ENCODE measurements at regions not wholly inside any gene's neighbourhood (a gene's known extent, or its start where the extent isn't known, plus 50 kb on each side); places are given as distances from the start of the nearest gene placed in this dataset.

DNA sequence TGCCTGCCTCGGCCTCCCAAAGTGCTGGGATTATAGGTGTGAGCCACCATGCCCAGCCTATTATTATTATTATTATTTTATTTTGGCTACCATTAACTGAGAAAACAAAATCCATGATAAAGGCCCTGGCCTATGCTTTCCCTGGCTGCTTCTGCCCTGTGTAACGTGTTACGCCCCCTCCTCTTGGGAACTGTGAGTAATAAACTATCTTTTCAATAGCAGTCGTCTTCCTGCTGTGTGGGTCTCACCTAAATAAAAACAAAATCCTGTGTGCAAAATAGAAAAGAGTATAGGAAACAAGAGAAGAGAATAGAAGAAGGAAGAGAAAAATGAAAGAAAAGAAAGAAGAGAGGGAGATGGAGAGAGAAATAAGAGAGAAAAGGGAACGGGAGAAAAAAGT, 237.0 kb downstream of the MIAT start:
- no peak for DNase-seq

DNA sequence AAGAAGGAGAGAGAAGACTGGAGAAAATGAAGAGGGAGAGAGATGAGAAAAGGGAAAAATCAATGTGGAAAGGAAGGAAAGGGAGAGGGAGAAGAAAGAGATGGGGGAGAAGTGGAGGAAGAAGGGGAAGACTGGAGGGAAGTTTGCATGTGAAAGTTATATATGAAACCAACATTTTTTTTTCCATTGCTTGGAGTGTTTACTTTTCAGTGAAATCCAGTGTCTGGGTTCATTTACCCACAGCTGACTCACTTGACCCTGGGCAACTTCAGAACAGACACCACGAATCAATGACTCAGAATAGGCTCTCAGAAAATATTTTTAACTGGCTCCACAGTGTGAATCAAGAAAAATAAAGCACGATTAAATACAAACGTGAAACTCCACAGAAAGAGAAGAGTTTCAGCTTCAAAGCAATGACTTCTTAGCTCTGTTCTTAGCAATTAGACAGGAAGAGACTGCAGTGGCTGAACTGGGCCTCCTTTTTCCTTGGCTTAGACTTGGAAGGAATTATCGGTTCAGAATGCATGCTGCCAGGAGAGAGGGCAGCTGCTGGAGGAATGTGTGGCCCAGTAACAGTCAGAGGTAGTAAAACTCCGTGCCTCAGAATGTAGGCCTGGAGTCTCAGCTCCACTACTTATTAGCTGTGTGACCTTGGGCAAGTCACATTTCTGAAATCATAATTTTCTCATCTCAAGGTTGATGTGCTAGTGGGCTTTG, 237.5 kb downstream of the MIAT start:
- DNase-seq, result no peak

DNA sequence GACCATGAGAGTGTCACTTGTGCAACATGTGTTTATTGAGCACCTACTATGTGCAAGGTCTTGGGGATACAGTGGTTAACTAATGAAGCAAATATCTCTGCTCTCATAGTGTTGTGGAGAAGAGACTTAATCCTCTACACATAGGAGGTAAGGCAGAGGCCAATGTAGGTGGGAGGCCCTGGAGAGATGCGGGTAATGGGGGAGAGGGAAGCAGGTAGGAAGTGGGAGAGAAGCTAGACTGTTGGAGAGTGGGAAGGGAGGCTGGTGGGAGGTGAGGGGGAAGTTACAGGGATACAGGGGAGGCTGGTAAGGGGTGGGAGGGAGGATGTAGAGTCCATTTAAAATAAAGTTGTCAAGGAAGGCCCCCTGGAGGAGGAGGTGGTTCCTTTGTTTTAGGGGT, 240.0 kb downstream of the MIAT start:
- no peak for DNase-seq

DNA sequence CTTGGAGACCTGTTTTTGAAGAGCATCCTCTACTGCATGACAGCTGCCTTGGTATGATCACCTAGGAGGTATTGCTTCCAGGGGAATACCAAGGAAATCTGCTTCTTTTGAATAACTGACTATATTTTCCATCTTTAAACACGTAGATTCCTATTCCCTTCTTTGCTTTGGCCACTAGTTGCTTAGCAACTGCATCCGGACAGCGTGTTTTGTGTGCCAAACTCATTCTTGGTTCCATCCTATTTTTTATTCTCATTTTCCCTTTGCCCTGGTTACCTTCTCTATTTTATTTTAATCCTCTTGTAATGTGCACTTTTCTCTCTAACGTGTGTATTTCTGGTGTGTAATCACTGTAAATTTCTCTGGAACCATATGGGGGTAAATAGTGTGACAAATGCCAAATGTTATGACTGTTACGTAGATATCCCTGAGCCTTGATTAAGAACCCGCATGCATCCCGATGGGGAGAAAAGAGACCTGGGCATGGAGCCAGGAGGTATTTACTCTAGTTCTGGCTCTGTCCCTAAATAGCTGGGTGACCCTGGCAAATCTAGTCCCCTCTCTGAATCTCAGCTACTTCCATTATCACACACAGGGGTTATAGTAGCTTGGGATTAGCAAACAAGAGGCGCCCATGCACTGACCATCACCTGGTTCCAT, 241.7 kb downstream of the MIAT start:
- no peak for DNase-seq

DNA sequence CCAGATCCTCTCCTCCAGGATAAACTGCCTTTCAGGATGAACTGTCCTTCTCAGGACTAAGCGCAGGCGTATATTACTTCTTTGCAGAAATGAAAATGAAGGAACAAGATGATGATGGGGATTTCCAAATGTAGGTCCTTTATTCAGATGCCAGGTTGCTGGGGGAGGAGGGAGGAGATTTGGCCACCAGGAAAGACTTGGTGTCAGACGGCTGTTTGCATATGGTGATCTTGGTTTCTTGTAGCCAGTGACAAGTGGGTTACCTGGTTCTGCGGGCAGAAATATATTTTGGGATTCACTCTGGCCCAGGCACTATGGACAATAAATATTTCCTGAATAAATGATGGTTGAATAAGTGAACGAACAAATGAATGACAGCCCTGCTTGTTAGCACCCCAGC, 243.4 kb downstream of the MIAT start:
- DNase-seq, result no peak

DNA sequence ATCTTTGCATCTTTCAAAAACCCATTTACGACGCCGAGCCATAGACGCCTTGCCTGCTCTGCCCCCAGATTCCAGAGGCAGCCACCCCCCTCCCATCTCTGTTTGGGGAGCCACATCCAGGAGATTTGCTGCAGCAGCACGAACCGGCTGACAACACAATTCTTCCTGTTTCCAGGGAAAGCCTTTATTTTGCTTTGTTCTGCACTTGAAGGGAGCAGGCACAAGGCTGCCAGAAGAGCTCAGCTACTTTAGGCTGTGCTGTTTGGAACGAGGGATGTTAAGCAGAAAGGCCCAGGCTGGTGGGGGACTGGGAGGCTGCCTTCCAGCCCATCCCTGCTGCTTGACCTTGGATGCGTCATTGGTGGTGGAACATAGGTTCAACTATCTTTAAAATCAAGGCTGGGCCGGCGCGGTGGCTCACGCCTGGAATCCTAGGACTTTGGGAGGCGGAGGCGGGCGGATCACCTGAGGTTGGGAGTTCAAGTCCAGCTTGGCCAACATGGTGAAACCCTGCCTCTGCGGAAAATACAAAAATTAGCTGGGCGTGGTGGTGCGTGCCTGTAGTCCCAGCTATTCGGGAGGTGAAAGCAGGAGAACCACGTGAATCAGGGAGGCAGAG, 243.9 kb downstream of the MIAT start:
- no peak for DNase-seq

DNA sequence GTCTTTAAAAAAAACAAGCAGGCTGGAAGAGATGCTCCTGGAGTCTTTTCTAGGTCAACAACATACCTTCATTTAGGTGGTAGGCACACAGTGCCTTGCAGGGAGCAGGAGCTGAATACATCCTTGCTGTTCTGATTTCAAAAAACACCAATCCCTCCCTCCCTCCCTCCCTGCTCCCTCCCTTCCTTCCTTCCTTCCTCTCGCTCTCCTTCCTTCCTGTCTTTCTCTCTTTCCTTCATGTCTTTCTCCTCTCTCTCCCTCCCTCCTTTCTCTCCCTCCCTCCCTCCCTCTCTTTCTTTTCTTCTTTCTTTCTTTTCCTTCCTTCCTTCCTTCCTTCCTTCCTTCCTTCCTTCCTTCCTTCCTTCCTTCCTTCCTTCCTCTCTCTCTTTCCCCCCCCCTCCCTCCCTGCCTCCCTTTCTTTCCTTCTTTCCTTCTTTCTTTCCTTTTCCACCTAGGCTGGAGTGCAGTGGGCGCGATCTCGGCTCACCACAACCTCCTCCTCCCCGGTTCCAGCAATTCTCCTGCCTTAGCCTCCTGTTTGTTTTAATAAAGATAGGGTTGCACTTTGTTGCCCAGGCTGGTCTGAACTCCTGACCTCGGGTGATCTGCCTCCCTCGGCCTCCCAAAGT, 245.1 kb downstream of the MIAT start:
- DNase-seq, result no peak

DNA sequence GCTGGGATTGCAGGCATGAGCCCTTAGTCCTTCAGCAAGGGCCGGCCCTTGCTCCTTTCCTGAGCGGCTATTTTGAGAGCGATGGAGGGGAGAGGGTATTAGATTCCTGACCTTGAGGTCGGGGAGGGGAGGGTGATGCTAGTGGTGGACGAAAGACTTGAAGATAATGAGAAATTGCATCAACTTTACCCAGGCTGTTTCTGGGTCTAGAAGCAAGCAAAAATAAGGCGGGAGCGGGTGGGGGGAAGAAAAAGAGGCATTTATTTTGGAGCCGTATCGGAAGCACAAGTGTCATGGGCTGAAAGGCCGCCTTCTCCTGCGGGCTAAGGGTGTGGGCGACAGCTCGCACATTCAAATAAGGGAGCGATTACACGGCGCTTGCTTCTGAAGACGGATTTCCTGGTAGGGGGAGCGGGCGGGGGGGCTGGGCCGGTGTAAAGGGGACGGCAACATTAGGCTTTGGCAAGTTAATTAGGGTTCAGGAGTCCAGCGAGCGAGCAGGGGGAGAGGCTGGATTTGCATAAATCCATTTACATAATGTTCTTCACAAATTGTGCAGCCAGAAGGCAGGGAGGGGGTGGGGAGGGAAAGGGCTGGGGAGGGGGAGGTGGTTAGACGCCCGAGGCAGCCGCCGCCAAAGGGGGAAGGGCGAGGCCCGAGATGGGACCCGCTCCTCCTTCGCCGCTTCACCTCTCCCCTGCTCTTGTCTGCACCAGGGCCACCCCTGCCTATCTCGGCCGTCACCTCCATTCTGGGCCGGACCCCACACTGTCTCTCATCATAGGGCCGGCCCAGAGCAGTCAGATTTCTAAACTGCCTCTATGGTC, 245.9 kb downstream of the MIAT start:
- peak; percentile 0 for DNase-seq

DNA sequence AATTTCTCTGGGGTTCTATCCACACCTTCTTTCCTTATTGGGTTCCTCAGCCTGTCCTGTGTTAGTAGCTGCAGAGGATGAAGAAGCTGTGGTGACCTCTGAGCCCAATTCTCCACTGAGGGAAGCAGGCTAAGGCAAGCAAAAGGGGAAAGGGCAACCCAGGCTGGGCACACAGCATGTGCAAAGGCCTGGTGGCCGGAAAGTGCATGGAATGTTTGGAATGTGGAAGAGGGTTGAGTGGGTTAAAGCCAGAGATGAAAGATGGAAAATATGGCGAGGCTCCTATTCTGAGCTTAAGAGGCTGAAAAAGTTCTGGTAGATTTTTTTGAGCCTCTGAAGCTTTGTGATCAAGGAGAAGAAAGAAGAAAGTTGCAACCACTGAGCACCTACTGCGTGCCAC, 247.1 kb downstream of the MIAT start:
- no peak for DNase-seq

DNA sequence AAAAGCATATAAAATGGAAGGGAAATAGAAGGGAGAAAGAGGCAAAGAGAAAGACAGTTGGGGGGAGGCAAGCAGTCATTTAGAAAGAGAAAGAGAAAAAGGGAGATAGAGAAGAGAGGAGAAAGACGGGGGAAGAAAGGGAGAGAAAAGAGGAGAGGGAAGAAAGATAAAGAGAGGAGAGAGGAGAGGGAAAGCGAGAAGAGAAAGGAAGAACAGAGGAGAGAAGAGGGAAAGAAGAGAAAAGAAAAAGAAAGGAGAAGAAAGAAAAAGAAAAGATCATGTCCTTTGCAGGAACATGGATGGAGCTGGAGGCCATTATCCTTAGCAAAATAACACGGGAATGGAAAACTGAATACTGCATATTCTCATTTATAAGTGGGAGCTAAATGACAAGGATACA, 247.7 kb downstream of the MIAT start:
- no peak for DNase-seq

DNA sequence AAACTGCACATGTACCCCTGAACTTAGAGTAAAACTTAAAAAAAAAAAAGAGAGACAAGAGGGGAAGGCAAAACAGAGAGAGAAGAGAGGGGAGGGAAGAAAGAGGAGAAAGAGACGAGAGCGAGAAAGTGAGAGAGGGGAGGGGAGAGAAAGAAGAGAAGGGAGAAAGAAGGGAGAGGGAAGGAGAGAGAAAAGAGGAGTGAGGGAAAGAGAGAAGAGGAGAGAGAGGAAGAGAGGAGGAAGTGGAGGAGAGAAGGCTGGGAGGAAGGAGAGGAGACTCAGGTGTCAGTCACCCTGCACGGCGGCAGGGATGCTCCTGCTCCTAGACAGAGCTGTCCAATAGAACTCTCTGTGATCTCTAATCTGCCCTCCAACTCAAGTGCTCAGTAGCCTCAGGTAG, 248.3 kb downstream of the MIAT start:
- no peak for DNase-seq

DNA sequence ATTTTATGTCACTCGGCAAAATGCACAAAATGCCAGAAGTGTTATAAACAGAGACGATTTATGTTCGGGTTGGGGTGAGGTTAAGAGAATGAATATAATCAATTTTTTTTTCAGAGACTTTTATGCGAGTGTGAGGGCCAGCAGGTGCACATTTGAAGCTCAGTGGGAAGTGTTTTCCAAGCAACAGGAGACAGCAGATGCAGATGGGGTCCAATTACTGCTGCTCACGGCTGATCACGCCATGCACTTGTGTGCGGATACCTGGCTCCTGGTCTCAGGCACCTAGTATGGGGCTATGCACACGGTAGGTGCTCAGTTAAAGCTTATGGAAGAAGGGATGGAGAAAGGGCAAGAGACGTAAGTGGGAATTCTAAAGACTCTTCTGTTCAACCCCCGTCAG, 249.1 kb downstream of the MIAT start:
- no peak for DNase-seq

DNA sequence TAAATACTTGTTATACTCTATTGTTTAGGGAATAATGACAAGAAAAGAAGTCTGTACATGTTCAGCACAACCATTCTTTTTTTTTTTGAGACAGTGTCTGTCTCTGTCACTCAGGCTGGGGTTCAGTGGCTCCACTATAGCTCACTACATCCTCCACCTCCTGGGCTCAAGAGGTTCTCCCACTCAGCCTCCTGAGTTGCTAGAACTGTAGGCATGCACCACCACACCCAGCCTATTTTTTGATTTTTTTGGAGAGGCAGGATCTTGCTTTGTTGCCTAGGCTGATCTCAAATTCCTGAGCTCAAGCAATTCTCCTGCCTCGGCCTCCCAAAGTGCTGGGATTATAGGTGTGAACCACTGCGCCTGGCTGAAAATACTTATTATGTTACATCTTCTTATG, 250.0 kb downstream of the MIAT start:
- no peak for DNase-seq

DNA sequence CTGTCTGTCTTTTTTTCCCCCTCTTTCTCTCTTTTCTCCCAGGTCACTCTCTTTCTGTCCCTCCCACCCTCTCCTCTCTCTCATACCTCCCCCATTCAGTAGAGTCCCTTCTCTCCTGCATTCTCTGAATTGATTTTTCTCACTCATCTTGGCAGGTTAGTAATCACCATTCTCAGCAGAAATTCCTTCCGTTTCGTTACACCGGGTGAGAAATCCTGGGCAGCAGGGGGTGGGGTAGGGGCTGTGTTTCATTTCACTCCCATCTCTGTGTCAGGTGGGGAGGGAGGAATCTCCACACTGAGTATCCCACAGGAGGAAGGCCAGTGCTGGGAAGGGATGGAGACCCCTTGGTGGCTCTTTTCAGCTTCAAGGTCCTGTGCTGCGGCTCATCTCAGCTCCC, 253.5 kb downstream of the MIAT start:
- DNase-seq, result no peak

DNA sequence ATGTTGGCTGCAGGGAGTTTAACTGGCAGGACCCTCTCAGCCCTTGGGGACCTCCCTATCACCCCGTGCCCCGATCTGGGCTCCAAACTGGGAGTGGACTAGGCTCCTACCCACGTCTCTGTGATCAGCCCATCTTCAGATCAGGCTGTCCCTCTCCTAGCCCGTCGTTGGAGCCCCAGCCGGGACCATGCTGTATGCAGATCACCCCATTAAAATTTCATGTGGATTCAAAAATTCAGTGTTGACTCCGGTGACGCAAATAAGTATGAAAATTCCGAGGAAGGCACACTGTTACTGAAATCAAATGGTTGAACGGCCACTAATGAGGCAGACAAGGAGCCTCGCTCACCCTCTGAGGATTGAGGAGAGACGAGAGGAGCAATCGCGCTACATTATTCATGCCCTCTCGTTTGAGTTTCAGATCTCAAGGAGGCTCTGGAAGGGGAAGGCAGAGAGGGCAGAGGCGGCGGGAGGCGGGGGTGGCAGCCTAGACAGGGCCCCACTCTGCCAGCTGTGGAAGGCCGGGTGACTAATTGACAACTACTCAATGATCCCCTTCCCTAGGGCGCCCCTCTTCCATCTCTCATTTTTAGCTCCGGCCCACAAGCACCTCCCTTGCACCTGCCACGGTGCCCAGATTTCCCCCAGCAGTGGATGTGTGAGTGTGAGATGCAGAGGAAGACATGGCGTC, 255.4 kb downstream of the MIAT start:
- DNase-seq, result no peak

DNA sequence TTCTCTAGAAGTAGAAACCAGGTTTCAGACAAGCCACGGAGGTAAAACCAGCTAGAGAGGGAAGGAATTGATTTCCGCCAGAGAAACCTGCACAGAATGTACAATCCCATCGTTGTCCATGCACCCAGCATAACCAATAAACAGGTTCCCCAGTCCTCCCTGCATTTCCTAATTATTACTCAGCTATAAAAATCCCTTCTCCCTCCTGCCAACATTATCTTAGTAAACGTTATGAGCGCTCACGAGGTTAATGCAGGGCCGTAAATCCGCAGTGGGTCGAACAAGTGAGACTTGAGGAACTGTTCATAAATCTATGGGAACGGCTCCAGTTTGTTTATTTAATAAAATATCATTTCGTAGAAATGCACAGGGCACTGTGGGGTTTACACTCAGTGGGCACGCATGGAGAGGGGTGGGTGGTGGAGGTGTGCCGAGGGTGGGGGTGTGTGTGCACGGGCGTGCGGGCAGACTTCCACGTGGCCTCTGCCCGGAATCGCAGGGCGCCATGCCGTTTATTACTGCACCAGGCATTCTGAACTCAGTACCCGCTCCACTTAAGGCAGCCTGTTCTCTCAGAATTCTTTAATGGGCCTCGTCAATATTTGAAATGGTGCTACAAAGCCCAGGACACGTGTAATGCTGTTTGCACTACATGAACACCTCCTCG, 257.3 kb downstream of the MIAT start:
- no peak for DNase-seq

DNA sequence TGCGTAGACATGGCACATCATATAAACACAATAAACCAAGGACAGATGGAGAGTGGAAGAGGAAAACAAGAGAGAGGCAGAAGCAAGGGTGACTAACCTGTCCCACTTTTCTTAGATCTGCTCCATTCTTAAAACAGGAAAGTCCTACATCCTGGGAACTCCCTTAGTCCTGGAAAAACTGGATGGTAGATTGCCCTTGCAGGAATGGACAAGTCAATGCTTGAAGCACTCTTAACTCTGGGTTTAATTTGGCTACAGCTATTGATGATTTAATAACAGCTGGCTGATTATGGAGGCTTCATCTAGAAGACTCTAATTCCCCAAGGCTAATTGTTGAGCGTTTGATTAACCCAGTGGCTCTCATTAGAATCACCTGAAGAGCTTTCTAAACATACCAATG, 258.8 kb downstream of the MIAT start:
- no peak for DNase-seq

DNA sequence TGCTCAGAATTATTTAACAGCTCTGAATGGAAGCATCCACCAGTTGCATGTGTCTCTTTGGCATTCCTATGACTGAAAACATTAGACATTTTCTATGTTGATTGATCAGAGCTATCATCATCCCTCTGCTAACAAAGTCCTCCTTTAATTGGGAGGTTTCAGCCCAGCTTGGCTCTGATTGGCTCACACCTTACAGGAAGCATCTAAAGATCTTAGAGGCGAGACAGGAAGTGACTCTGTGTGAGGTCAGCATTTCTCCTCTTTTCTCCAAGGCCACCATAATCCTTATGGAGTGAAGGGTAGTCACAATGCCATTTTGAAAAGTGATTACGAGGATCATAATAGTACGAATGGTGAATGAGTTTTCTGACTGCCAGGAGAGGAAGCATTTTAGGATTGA, 260.8 kb downstream of the MIAT start:
- DNase-seq, result no peak

DNA sequence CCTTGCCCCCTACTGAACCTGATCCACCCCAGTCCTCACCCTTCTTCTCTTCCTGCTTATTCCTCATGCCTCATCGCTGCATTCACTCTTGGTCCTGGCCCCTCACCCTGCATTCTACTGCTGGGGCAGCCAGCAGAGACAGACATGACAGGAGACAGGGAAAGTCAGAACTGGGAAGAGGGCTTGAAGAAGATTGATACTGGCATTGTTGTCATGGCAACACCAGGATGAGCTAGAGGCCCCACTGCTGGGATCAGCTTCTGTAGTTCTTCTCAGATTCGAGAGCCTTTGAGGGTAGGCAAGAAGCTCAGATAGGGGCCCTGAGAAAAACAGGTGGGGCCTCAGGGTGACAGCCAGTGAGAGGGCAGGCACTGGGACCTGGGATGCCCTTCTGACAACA, 264.3 kb downstream of the MIAT start:
- no peak for DNase-seq

DNA sequence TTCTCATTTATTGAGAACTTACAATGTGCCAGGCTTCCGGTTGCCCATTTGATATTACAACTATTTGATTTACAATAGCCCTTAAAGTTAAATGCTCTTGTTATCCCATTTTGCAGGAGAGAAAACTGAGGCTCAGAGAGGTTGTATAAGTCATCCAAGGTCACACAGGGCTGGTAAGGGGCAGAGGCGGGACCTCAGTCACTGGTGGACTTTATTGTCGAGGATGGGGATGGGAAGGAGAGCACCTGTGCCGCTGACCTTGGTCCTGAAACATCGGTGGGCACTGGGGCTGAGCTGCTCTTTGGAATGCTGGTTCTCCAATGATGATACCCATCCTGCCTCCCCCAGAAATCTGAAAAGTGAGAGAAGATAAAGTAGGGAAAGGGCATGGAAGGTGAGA, 265.4 kb downstream of the MIAT start:
- DNase-seq, result no peak

DNA sequence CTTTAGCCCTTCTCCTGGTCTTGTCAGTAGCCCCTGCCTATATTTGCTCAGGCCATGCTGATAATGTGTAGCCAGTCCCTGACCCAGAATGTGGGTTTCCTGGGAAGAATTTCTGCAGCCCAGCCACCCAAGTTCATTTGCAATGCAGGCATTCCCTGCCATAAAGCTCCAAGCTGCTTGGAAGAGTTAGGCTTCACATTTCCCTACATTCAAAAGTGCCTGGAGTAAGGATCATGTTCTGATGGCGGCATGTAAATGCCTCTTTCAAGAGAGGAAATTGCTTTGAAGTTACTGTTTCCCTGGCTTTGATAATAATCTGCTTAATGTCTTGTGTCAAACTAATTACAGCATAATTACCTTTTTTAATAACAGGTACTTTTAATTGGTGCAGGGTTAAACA, 266.1 kb downstream of the MIAT start:
- DNase-seq, result no peak

DNA sequence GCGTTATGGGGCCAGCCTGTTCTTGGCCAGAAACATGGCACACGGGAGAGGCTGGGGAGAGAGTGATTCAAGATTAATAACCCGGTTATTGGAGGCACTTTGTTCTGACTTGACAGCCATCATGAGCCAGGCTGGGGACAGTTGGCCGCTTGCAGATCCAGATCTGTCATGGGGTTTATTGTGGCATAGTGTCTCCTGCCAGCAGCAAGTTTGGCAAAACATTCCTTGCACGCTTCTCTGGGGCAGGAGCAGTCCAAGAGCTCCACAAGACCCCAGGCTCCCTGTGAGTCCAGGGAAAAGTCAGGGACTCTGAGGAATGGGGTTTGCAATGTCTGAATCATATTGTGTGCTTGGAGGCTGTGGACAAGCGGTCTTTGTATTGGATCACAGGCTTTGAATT, 270.4 kb downstream of the MIAT start:
- DNase-seq, result no peak

Data from CD4-positive, alpha-beta T cell treated with Interleukin-21 for 1 hour (primary cell).